ENCODE measurements at regions not wholly inside any gene's neighbourhood (a gene's known extent, or its start where the extent isn't known, plus 50 kb on each side); places are given as distances from the start of the nearest gene placed in this dataset.

- no peaks in the 10 kb centered on the region for H3K9me3 ChIP-seq (ENCODE audit: severe bottlenecking)
- ATAC-seq (ENCODE audit: low read depth) (no peak), DNase-seq (ENCODE audit: low spot score) (no peak)
- TF ChIP-seq CTCF (IDR thresholded peaks at IDR 0.05; ENCODE audit: poor library complexity, severe bottlenecking) = no peak
- no peaks in the 10 kb centered on the region for H3K4me1 ChIP-seq (ENCODE audit: insufficient read depth, poor library complexity, severe bottlenecking)
- H3K27ac ChIP-seq (ENCODE audit: poor library complexity, severe bottlenecking) = no peak overlapping the region
- no peak overlapping the region for H3K4me3 ChIP-seq (ENCODE audit: severe bottlenecking)
- no peaks in the 10 kb centered on the region for H3K36me3 ChIP-seq (ENCODE audit: low read depth)
- no peaks in the 10 kb centered on the region for H3K27me3 ChIP-seq (ENCODE audit: insufficient read depth, poor library complexity, severe bottlenecking)
These were observed 62.3 kb downstream of the YIPF5 start for GRCh38 chr5:144108131-144108530.
